HuH-7 (cell line): ENCODE measurements at regions not wholly inside any gene's neighbourhood (a gene's known extent, or its start where the extent isn't known, plus 50 kb on each side); places are given as distances from the start of the nearest gene placed in this dataset.
"Not testable (repeated sequence)": the region's sequence is repeated elsewhere in the genome, so short reads cannot be mapped to it uniquely, and the experiment has no call there.

Source experiments
- DNase-seq: peaks from one replicate; pipeline ENCODE4 v3.0.0; 2011; ENCODE audit warnings: low spot score

DNA sequence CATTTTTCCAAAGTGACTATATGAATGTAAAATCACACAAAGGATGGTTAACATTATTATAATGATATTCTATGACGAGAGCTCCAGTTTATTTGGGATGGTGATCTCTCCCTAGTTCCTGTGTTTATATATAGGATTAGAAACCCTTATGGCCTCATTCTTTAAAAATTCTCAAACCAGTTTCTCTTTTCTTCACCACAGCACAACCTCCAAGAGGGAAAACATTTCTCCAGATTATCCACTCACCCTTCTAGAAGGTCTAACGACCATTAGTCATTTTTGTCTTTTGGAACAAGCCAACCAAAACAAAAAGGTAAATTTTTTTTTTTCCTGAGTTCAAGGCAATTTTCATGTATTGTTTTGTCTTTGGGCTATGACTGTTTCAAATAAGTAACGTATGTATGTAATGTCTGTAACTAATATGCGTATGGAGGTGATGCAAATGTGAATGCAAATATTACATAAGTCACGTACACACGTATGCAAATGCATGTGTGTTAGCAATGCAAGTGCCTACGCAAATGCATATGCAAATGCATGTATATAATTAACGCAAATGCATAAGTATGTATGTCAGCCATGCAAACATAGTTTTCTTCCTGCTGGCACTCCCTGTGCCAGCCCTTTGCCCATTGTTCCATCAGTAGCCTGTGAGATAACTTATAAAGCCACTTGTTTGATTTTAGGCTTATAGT lies 72.5 kb upstream of the MORC3 start:
- no peak for DNase-seq

DNA sequence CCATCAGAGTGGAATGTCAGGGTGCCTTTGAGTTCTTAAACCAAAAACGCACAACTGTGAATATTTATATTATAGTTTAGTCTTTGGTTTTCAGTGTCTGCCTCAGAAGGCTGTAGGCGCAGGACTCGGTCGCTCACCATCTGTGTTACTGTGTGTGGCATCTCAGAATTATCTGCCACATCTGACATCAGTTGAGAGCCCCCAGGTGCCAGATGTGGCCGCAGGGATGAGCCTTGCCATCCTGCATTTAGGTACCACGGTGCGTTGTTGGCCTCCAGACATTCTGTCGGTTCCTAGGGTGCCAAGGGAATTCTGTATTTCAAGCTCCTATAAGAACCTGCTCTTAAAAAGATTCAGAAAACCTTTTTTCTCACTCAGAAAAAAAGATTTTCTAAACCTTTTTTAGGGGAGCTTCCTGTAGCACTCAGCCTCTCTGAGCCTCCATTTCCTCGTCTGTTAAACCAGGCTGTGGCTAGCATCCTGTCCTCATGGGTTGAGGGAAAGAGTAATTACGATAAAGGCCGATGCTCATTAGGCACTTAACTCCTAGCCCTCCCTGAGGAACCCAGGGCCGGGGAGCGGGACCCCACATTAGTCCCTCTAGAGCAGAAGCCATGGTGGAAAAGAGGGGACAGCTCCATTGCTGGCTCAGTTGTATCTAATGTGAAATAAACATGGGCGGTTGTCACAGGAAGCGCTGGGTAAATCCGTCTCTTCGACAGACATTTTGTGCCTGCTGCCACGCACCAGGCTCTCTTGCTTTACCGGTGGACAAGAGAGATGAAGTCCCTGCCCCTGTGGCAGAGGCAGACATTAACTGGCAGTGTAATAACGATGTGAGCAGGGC lies 70.2 kb upstream of the MORC3 start:
- DNase-seq: no peak

DNA sequence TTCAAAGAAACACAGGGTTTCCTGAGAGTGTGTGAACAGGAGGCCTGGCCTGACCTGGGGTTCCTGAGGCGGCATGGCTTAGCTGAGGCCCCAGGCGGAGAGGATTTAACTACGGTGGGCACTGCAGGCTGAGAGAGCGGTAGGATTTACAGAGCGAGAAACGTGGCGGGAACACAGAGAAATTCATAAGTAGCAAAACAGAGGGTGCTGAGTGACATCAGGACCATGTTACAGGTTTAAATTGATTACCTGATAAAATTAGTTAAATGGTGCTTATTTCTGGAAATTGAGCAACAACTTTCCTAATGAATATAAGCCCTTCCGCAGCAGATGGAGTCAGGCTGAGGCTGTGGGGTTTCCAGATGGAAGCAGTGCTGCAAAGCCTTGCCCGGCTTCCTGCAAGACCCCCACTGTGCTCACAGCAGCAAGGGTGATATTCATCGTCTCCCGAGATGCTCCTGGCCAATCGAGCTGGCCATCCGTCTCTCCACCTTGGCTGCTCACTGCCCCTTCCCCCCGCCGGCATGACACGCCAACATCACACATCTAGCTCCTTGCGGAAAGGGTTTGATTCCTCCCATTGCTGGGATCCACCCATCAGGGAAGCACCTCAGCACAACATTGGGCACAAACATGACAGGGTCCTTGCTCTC lies 69.4 kb upstream of the MORC3 start:
- no peak for DNase-seq

DNA sequence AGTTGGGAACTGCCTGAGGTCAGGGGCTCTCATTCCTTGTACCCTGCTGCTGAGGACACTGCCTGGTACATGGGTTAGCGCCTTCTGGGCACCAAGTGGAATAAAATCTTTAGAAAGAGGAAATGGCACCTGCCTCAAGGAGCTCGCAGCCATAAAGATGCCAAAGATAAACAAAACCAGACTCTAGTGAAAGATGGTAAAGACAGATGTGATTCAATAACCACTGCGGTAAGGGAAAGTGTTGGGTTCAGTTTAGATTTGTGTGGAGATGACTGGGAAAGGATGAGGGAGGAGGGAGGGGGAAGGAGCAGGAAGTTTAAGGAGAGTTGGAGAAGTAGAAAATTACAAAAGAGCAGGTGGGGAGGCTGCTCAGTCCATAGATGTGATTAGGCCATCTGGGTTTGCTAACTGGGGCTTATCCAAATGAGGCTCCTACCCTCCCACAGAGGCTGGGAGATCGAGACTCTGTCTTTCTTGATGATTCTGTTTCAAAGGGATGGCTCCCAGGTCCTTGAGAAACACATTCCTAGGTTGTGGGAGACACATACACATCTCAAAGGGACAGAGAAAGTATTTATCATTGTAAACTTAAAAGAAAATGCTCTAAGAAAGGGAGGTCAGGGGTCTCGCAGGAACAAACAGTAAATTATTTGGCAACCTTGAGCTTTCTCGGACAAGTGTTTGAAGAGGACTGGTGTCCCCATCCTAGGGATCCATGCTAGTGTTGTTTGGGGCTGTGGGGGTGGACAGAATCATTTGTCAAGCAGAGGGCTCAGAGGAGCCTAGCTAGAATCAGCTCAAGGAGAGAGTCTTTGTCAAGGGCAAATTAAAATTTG lies 65.7 kb upstream of the MORC3 start:
- DNase-seq: no peak

DNA sequence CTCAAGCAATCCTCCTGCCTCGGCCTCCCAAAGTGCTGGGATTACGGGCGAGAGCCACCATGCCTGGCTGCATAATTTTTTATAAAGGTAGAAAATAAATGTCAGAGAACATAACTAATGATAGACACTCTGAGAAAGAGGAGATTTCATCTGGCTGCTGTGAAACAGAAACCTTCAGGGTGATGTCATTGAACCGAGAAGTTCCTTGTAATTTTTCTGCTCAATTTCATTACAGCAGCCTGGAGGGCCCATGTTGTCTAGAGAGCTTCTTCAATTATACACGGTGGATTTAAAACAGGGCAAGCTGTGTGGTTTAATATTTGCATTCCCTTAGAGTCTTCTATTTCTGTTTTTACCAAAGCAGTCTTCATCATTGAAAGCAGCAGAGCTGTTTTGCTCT lies 64.3 kb upstream of the MORC3 start:
- DNase-seq: no peak

DNA sequence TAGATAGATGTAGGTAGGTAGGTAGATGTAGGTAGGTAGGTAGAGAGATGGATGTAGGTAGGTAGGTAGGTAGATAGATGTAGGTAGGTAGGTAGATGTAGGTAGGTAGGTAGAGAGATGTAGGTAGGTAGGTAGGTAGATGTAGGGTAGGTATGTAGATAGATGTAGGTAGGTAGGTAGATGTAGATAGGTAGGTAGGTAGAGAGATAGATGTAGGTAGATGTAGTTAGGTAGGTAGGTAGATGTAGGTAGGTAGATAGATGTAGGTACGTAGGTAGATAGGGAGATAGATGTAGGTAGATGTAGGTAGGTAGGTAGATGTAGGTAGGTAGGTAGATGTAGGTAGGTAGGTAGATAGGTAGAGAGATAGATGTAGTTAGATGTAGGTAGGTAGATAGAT lies 62.3 kb upstream of the MORC3 start:
- DNase-seq: no peak

DNA sequence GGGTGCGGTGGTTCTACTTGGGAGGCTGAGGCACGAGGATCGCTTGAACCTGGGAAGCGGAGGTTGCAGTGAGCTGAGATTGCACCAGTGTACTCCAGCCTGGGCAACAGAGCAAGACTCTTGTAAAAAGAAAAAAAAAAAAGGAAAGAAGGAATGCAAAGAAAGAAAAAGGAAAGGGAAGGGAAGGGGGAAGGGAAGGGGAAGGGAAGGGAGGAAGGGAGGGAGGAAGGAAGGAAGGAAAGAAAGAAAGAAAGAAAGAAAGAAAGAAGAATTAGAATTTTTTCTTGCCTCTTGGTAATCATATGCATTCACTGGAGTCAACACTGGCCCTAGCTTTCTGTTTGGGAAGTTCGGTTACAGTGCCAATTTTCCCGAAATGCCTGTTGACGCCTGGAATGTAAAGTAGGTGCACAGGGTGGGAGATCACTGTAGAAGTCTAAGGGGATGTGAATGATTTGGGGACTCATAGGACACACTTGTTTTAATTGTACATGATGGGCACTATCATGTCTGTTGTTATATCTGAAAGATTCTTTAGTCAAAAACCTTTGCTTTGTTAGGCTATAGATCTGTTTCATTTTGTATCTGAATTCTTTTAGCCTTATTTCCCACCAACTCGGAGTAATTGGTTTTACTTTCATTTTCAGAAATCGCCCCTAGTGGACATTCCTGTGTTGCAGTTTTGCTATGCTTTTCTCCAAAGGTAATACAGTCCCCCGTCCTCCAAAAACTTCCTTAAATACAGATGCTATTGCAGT lies 59.8 kb upstream of the MORC3 start:
- DNase-seq: peak; percentile 44

DNA sequence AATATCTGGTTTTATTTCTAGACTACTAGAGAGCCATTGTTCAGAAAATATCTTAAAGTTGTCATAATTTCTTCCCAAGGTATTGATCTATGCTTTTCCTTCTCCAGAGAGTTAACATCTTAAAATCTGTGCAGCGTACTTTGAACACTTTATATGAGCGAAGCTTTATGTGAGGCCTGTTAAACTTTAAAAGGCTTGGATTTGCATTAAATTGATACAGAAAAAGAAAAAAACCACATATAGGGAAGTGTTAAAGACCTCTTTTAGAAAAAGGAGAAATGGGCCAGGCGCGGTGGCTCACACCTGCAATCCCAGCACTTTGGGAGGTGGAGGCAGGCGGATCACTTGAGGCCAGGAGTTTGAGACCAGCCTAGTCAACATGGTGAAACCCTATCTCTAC lies 59.2 kb upstream of the MORC3 start:
- DNase-seq: no peak

DNA sequence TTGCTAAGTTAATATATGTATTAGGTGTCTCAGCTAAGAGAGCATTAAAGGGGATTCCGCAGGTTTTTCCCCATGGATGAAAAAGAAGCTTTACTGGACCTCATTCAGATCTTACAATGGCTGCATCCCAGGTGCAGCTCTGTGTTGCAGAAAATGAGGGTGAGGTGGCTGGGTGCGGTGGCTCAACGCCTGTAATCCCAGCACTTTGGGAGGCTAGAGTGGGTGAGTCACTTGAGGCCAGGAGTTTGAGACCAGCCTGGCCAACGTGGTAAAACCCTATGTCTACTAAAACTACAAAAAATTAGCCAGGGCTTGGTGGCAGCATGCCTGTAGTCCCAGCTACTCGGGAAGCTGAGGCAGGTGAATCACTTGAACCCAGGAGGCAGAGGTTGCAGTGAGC lies 58.5 kb upstream of the MORC3 start:
- no peak for DNase-seq

DNA sequence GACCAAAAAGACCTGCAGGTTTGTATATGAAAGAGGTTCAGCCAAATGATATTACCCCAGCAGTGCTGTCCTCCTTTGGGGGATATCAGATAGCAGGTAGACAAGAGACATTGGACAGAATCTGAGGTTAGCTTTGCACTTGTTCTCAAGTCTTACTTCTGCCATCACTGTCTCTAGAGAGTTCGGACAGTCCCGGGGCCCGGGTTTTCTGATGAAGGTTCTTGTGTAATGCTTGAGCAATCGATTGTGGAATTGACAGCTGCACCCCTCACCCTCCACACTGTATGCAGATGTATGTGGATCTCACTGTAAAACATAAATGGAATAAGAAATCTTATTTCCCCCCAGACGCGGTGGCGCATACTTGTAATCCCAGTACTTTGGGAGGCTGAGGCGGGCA lies 56.2 kb upstream of the MORC3 start:
- DNase-seq: no peak

DNA sequence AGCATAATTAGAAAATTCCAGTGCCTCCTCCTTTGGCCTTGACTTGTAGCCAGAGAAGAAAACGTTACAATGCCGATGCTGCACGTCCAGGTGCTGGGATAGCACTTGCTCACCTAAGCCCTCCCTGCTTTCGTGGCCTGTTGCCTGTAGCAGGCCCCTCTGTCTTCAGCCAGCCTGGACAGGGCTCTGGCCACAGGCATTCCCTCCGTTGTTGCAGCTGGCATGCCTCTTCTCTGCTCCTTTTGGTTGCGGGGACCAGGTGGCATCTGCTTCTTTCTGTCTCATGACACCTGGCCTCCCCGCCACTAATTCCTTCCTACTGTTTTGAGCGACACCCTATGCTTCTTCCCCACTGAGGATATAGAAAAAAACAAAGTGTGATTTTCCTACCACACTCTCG lies 54.6 kb upstream of the MORC3 start:
- no peak for DNase-seq

DNA sequence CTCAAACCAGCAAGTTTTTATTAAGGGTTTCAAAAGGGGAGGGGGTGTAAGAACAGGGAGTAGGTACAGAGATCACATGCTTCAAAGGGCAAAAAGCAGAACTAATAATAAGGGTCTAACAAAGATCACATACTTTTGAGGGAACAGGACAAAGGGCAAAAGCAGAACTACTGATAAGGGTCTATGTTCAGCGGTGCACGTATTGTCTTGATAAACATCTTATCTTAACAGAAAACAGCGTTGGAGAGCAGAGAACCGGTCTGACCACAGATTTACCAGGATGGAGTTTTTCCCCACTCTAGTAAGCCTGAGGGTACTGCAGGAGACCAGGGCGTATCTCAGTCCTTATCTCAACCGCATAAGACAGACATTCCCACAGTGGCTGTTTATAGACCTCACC lies 52.2 kb upstream of the MORC3 start:
- DNase-seq: not testable (repeated sequence)

DNA sequence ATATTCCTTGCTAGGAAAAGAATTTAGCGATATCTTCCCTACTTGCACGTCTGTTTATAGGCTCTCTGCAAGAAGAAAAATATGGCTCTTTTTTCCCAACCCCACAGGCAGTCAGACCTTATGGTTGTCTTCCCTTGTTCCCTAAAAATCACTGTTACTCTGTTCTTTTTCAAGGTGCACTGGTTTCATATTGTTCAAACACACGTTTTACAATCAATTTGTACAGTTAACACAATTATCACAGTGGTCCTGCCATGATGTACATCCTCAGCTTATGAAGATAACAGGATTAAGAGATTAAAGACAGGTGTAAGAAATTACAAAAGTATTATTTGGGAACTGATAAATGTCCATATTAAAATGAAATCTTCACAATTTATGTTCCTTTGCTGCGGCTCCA lies 51.7 kb upstream of the MORC3 start:
- DNase-seq: not testable (repeated sequence)
